Smooth muscle cell (in vitro differentiated cells): ENCODE measurements at regions not wholly inside any gene's neighbourhood (a gene's known extent, or its start where the extent isn't known, plus 50 kb on each side); places are given as distances from the start of the nearest gene placed in this dataset.

Experiments used
- DNase-seq: peaks from one replicate; lab custom pipeline; 2025; ENCODE audit not compliant: unreplicated experiment; lab: John Stamatoyannopoulos, UW
- H2AFZ ChIP-seq: fragments of 200-600 bp; sonication (generic); 2 replicates; pipeline ENCODE4 v1.6.0; 2016; ENCODE audit warnings: antibody characterized with exemption, low read depth, mild to moderate bottlenecking
- H3F3A ChIP-seq: fragments of 200-600 bp; sonication (generic); 2 replicates; pipeline ENCODE4 v1.6.0; 2017; ENCODE audit warnings: antibody characterized with exemption, low read depth
- H3K27ac ChIP-seq: fragments of 200-600 bp; sonication (generic); 2 replicates; pipeline ENCODE4 v1.5.1; 2016; ENCODE audit warnings: low read depth, mild to moderate bottlenecking
- H3K27me3 ChIP-seq: fragments of 200-600 bp; sonication (generic); 2 replicates; pipeline ENCODE4 v1.6.1; 2016; ENCODE audit warnings: low read depth, mild to moderate bottlenecking
- H3K36me3 ChIP-seq: fragments of 200-600 bp; sonication (generic); 2 replicates; pipeline ENCODE4 v1.5.1; 2016; ENCODE audit warnings: low read depth
- H3K4me1 ChIP-seq: fragments of 200-600 bp; sonication (generic); 2 replicates; pipeline ENCODE4 v1.5.1; 2016; ENCODE audit warnings: low read depth
- H3K4me2 ChIP-seq: fragments of 200-600 bp; sonication (generic); 2 replicates; pipeline ENCODE4 v1.6.0; 2016; ENCODE audit warnings: mild to moderate bottlenecking
- H3K4me3 ChIP-seq: fragments of 200-600 bp; sonication (generic); 2 replicates; pipeline ENCODE4 v1.5.1; 2016; ENCODE audit warnings: mild to moderate bottlenecking
- H3K79me2 ChIP-seq: fragments of 200-600 bp; sonication (generic); 2 replicates; pipeline ENCODE4 v1.6.0; 2016; ENCODE audit warnings: low read depth, mild to moderate bottlenecking
- H3K9ac ChIP-seq: fragments of 200-600 bp; sonication (generic); 2 replicates; pipeline ENCODE4 v1.6.0; 2016; ENCODE audit warnings: low read depth
- H3K9me3 ChIP-seq: fragments of 200-600 bp; sonication (generic); replicated peaks from 2 replicates; pipeline ENCODE4 v1.5.1; 2016; ENCODE audit warnings: low read depth
- H4K20me1 ChIP-seq: fragments of 200-600 bp; sonication (generic); 2 replicates; pipeline ENCODE4 v1.6.0; 2016; ENCODE audit warnings: low read depth
- CTCF ChIP-seq: fragments of 200-600 bp; sonication (generic); IDR thresholded peaks from 2 replicates; pipeline ENCODE4 v1.5.1; 2017; ENCODE audit warnings: borderline replicate concordance, mild to moderate bottlenecking, antibody characterized with exemption; ENCODE audit not compliant: insufficient read depth, poor library complexity, severe bottlenecking
- WGBS: methylation state at CpG from one replicate; pipeline ENCODE4 v1.1.7; 2016; ENCODE audit warnings: low lambda C conversion rate; 5-methylcytosine and 5-hydroxymethylcytosine counted together

- TF ChIP-seq CTCF: no peak
- no peak overlapping the region for H2AFZ ChIP-seq
- H3K36me3 ChIP-seq: no peaks in the 10 kb centered on the region
- H3K9ac ChIP-seq: no peak overlapping the region
- H3K79me2 ChIP-seq: no peaks in the 10 kb centered on the region
- DNase-seq: no peak
- WGBS: 92% methylated on average over 1 of the region's 1 CpG
- no peak overlapping the region for H3K27ac ChIP-seq
- no peaks in the 10 kb centered on the region for H3F3A ChIP-seq
- no peak overlapping the region for H3K4me3 ChIP-seq
- H3K9me3 ChIP-seq: no peaks in the 10 kb centered on the region
- no peaks in the 10 kb centered on the region for H4K20me1 ChIP-seq
- H3K4me1 ChIP-seq: peaks cover 17% of the 10 kb centered on the region
- H3K27me3 ChIP-seq: no peaks in the 10 kb centered on the region
- no peak overlapping the region for H3K4me2 ChIP-seq
Measured at GRCh38 chr3:177773717-177774116, 576.4 kb upstream of the TBL1XR1 start.

- no peak for TF ChIP-seq CTCF
Measured at GRCh38 chr3:177776661-177777101, 579.4 kb upstream of the TBL1XR1 start.

GRCh38 chr3:177777699-177778098 lies 580.4 kb upstream of the TBL1XR1 start:
- no peak for DNase-seq
- peak; percentile 49 for TF ChIP-seq CTCF
- no peak overlapping the region for H3K4me2 ChIP-seq

More at GRCh38 chr3:177776661-177777101, 579.4 kb upstream of the TBL1XR1 start:
- WGBS: 45% methylated on average over 6 of the region's 6 CpGs
- H3F3A ChIP-seq: no peaks in the 10 kb centered on the region
- DNase-seq: no peak
- no peaks in the 10 kb centered on the region for H3K9me3 ChIP-seq
- no peak overlapping the region for H3K4me3 ChIP-seq
- H3K9ac ChIP-seq: no peak overlapping the region
- H3K27ac ChIP-seq: peak overlapping the region; percentile 42
- no peak overlapping the region for H2AFZ ChIP-seq
- no peaks in the 10 kb centered on the region for H3K27me3 ChIP-seq
- H3K4me1 ChIP-seq: peaks cover under 1% of the 10 kb centered on the region
- no peaks in the 10 kb centered on the region for H4K20me1 ChIP-seq
- no peaks in the 10 kb centered on the region for H3K79me2 ChIP-seq
- H3K4me2 ChIP-seq: no peak overlapping the region
- no peaks in the 10 kb centered on the region for H3K36me3 ChIP-seq

GRCh38 chr3:177778633-177779032 lies 581.4 kb upstream of the TBL1XR1 start:
- no peaks in the 10 kb centered on the region for H4K20me1 ChIP-seq
- H3K27me3 ChIP-seq: no peaks in the 10 kb centered on the region
- DNase-seq: no peak
- H3K27ac ChIP-seq: no peak overlapping the region
- no peak overlapping the region for H2AFZ ChIP-seq
- H3K4me1 ChIP-seq: no peaks in the 10 kb centered on the region
- no peak overlapping the region for H3K9ac ChIP-seq
- no peaks in the 10 kb centered on the region for H3F3A ChIP-seq
- H3K79me2 ChIP-seq: no peaks in the 10 kb centered on the region
- TF ChIP-seq CTCF: no peak
- H3K4me3 ChIP-seq: no peak overlapping the region
- no peak overlapping the region for H3K4me2 ChIP-seq
- no peaks in the 10 kb centered on the region for H3K36me3 ChIP-seq
- no peaks in the 10 kb centered on the region for H3K9me3 ChIP-seq
- WGBS: 70% methylated on average over 1 of the region's 1 CpG

More at GRCh38 chr3:177777699-177778098, 580.4 kb upstream of the TBL1XR1 start:
- no peaks in the 10 kb centered on the region for H3K9me3 ChIP-seq
- no peaks in the 10 kb centered on the region for H3K27me3 ChIP-seq
- H4K20me1 ChIP-seq: no peaks in the 10 kb centered on the region
- H3K4me1 ChIP-seq: no peaks in the 10 kb centered on the region
- no peak overlapping the region for H2AFZ ChIP-seq
- no peak overlapping the region for H3K4me3 ChIP-seq
- WGBS: 94% methylated on average over 1 of the region's 1 CpG
- no peaks in the 10 kb centered on the region for H3K36me3 ChIP-seq
- no peaks in the 10 kb centered on the region for H3F3A ChIP-seq
- H3K79me2 ChIP-seq: no peaks in the 10 kb centered on the region
- no peak overlapping the region for H3K27ac ChIP-seq
- no peak overlapping the region for H3K9ac ChIP-seq
